ENCODE measurements at regions not wholly inside any gene's neighbourhood (a gene's known extent, or its start where the extent isn't known, plus 50 kb on each side); places are given as distances from the start of the nearest gene placed in this dataset.

GRCh38 chr2:12002215-12002614, 255.8 kb downstream of the LPIN1 start:
- POLR2A ChIA-PET: no interaction called here
- H3K4me3 ChIP-seq (replicated peaks in 1 of 2; ENCODE audit: low read depth in 1 of 2, low read length in 2 of 2): no peak overlapping the region
- no peaks in the 10 kb centered on the region for H3K79me2 ChIP-seq (ENCODE audit: insufficient read depth, low read length)
- no peaks in the 10 kb centered on the region for H3K9me2 ChIP-seq (ENCODE audit: insufficient read depth)
- DNase-seq (ENCODE audit: low read depth, low spot score): no peak
- H3K9ac ChIP-seq (ENCODE audit: low read length): no peak overlapping the region
- RAD21 ChIA-PET (ENCODE audit: low non-redundant PET in 1 of 2, low total read pairs in 2 of 2, uncharacterized antibody in 2 of 2, unreplicated experiment in 2 of 2): no interaction called here
- H3K27ac ChIP-seq (ENCODE audit: low read depth, low read length): no peak overlapping the region
- ATAC-seq: no peak
- intact Hi-C loops (cut with micrococcal nuclease): no loop called here
- H2AFZ ChIP-seq (ENCODE audit: low read depth, low read length, poor library complexity, severe bottlenecking): no peak overlapping the region
- CTCF ChIA-PET: no interaction called here
- TF ChIP-seq TCF7L2 (IDR thresholded peaks at IDR 0.05; ENCODE audit: borderline replicate concordance, extremely low read depth, insufficient read depth, insufficient read length) (no peak), REST (IDR thresholded peaks at IDR 0.05; ENCODE audit: low read depth) (no peak), CEBPB (IDR thresholded peaks at IDR 0.05; ENCODE audit: low read depth) (no peak), EGR1 (IDR thresholded peaks at IDR 0.05; ENCODE audit: low read depth) (no peak), SIN3A (IDR thresholded peaks at IDR 0.05; ENCODE audit: low read depth) (no peak), JUND (IDR thresholded peaks at IDR 0.05) (no peak), POLR2A (IDR thresholded peaks at IDR 0.05; ENCODE audit: borderline replicate concordance, extremely low read depth, insufficient read depth, insufficient read length) (no peak), POLR2AphosphoS5 (IDR thresholded peaks at IDR 0.05; ENCODE audit: low read depth, low read length) (no peak), ZNF274 (IDR thresholded peaks at IDR 0.05; ENCODE audit: low read depth, low read length) (no peak), EZH2phosphoT487 (IDR thresholded peaks at IDR 0.05; ENCODE audit: borderline replicate concordance) (no peak), ZBTB33 (IDR thresholded peaks at IDR 0.05; ENCODE audit: extremely low read depth, insufficient replicate concordance, low read length) (no peak)
- no TSS peak for BruUV-seq (replicated peaks)
- no peaks in the 10 kb centered on the region for H3K27me3 ChIP-seq (ENCODE audit: insufficient read depth, low read length)
- H3K4me1 ChIP-seq (ENCODE audit: control insufficient read depth in 1 of 2, insufficient read depth in 2 of 2, low read length in 2 of 2): no peaks in the 10 kb centered on the region
- no peak overlapping the region for H3K4me2 ChIP-seq (ENCODE audit: low read length)
- H3K36me3 ChIP-seq (ENCODE audit: control insufficient read depth in 1 of 2, insufficient read depth in 2 of 2, low read length in 2 of 2): no peaks in the 10 kb centered on the region
- H3K9me3 ChIP-seq (ENCODE audit: control insufficient read depth in 1 of 2, insufficient read depth in 1 of 2, low read depth in 1 of 2, low read length in 2 of 2): no peaks in the 10 kb centered on the region
- H4K20me1 ChIP-seq (ENCODE audit: insufficient read depth): no peaks in the 10 kb centered on the region
